Hepatocyte (in vitro differentiated cells): ENCODE measurements at regions not wholly inside any gene's neighbourhood (a gene's known extent, or its start where the extent isn't known, plus 50 kb on each side); places are given as distances from the start of the nearest gene placed in this dataset.

Source experiments
- DNase-seq: peaks from one replicate; pipeline ENCODE4 v3.0.0-alpha.2; 2016; ENCODE audit warnings: low spot score
- H2AFZ ChIP-seq: fragments of 200-600 bp; sonication (generic); 2 replicates; pipeline ENCODE4 v1.6.0; 2016; ENCODE audit warnings: antibody characterized with exemption, mild to moderate bottlenecking
- H3K27ac ChIP-seq: fragments of 200-600 bp; sonication (generic); 2 replicates; pipeline ENCODE4 v1.5.1; 2016; ENCODE audit warnings: mild to moderate bottlenecking
- H3K27me3 ChIP-seq: fragments of 200-600 bp; sonication (generic); 2 replicates; pipeline ENCODE4 v1.6.1; 2016
- H3K36me3 ChIP-seq: fragments of 200-600 bp; sonication (generic); replicated peaks from 2 replicates; pipeline ENCODE4 v1.5.1; 2016; ENCODE audit warnings: low read depth; ENCODE audit not compliant: insufficient read depth
- H3K4me1 ChIP-seq: fragments of 200-600 bp; sonication (generic); 2 replicates; pipeline ENCODE4 v1.5.1; 2016; ENCODE audit warnings: mild to moderate bottlenecking, moderate library complexity; ENCODE audit not compliant: insufficient read depth
- H3K4me2 ChIP-seq: fragments of 200-600 bp; sonication (generic); 2 replicates; pipeline ENCODE4 v1.6.0; 2016
- H3K4me3 ChIP-seq: fragments of 200-600 bp; sonication (generic); 2 replicates; pipeline ENCODE4 v1.5.1; 2016; ENCODE audit warnings: mild to moderate bottlenecking
- H3K79me2 ChIP-seq: fragments of 200-600 bp; sonication (generic); 2 replicates; pipeline ENCODE4 v1.6.0; 2017; ENCODE audit warnings: mild to moderate bottlenecking
- H3K9me2 ChIP-seq: fragments of 200-600 bp; sonication (generic); replicated peaks from 2 replicates; pipeline ENCODE4 v1.6.0; 2017; ENCODE audit warnings: mild to moderate bottlenecking; ENCODE audit not compliant: insufficient read depth
- H3K9me3 ChIP-seq: fragments of 200-600 bp; sonication (generic); 2 replicates; pipeline ENCODE4 v1.5.1; 2016; ENCODE audit warnings: low read depth, mild to moderate bottlenecking
- H4K20me1 ChIP-seq: fragments of 200-600 bp; sonication (generic); 2 replicates; pipeline ENCODE4 v1.6.0; 2016; ENCODE audit warnings: mild to moderate bottlenecking; ENCODE audit not compliant: insufficient read depth, poor library complexity, severe bottlenecking
- EZH2 ChIP-seq: fragments of 200-600 bp; sonication (generic); IDR thresholded peaks from 2 replicates; pipeline ENCODE4 v1.6.1; 2016; ENCODE audit warnings: antibody characterized with exemption, mild to moderate bottlenecking, borderline replicate concordance
- EZH2phosphoT487 ChIP-seq: fragments of 200-600 bp; sonication (generic); IDR thresholded peaks from one replicate; pipeline ENCODE4 v1.6.1; 2018; ENCODE audit warnings: antibody characterized with exemption, mild to moderate bottlenecking, low read depth, moderate library complexity; ENCODE audit not compliant: unreplicated experiment, severe bottlenecking
- WGBS: methylation state at CpG from one replicate; pipeline ENCODE4 v1.1.6; 2016; ENCODE audit warnings: low lambda C conversion rate; ENCODE audit errors: missing lambda C conversion rate; 5-methylcytosine and 5-hydroxymethylcytosine counted together
- TF ChIP-seq, protein P1 (sequence below): fragments of 200-600 bp; sonication (generic); IDR thresholded peaks from 2 replicates; pipeline ENCODE4 v1.5.1; 2016; ENCODE audit warnings: antibody characterized with exemption, mild to moderate bottlenecking; ENCODE audit not compliant: poor library complexity

DNA sequence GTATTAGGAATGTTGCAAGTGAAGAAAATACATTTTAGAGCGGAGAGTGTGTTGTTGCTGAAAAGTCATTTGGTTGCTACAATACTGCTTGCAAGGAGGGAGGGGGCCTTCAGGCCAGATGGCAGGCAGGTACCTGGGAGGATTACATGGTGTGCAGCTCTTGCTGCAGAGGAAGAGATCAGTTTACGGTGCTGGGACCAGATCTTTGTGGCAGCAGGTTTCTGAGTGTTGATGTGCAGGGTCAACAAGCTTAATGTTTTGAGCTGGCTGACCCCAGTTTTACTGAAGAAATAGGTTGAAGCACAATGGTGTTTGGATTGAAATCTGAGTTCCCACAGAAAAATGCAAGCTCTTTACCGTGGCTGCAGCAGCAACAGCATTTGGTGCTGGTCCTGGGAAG, 96.4 kb upstream of the DDIT4L start:
- Histone ChIP-seq H3K79me2 (no peaks in the 10 kb centered on the region), H3K36me3 (no peaks in the 10 kb centered on the region), H3K4me3 (no peak overlapping the region), H3K4me1 (no peaks in the 10 kb centered on the region), H3K9me2 (no peaks in the 10 kb centered on the region), H3K9me3 (no peaks in the 10 kb centered on the region), H2AFZ (no peak overlapping the region), H4K20me1 (no peaks in the 10 kb centered on the region), H3K27me3 (no peaks in the 10 kb centered on the region), H3K27ac (no peak overlapping the region), H3K4me2 (no peak overlapping the region)
- no peak for DNase-seq
- TF ChIP-seq, protein P1, sequence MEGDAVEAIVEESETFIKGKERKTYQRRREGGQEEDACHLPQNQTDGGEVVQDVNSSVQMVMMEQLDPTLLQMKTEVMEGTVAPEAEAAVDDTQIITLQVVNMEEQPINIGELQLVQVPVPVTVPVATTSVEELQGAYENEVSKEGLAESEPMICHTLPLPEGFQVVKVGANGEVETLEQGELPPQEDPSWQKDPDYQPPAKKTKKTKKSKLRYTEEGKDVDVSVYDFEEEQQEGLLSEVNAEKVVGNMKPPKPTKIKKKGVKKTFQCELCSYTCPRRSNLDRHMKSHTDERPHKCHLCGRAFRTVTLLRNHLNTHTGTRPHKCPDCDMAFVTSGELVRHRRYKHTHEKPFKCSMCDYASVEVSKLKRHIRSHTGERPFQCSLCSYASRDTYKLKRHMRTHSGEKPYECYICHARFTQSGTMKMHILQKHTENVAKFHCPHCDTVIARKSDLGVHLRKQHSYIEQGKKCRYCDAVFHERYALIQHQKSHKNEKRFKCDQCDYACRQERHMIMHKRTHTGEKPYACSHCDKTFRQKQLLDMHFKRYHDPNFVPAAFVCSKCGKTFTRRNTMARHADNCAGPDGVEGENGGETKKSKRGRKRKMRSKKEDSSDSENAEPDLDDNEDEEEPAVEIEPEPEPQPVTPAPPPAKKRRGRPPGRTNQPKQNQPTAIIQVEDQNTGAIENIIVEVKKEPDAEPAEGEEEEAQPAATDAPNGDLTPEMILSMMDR, result no peak
- no peak for TF ChIP-seq EZH2
- no peak for TF ChIP-seq EZH2phosphoT487
- 66% methylated on average over 3 of the region's 3 CpGs for WGBS

DNA sequence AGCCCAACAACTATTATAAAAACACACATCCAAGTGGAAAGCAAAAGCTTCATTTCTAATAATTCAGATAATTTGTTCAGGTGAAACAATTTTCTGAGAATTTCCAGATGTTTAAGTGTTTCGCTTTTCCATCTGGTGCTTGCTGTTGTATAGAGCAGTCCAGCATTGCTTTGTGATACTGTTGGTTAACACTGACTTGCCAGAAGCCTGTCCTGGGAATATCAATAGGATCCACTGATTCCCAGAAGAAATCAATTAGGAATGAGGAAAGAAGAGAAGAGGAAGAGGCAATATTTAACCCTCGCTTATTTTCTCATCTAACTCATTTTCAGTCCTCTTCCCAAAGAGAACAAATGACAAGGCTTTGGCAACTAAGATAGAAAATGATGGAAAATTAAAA, 94.9 kb upstream of the DDIT4L start:
- 94% methylated on average over 2 of the region's 2 CpGs for WGBS
- no peaks in the 10 kb centered on the region for H3K27me3 ChIP-seq
- no peaks in the 10 kb centered on the region for H3K79me2 ChIP-seq
- TF ChIP-seq EZH2phosphoT487, result no peak
- TF ChIP-seq EZH2, result no peak
- TF ChIP-seq, protein P1, result no peak
- H3K9me3 ChIP-seq, result no peaks in the 10 kb centered on the region
- DNase-seq, result no peak
- H3K36me3 ChIP-seq, result no peaks in the 10 kb centered on the region
- no peaks in the 10 kb centered on the region for H4K20me1 ChIP-seq
- H2AFZ ChIP-seq, result no peak overlapping the region
- no peaks in the 10 kb centered on the region for H3K4me1 ChIP-seq
- H3K27ac ChIP-seq, result no peak overlapping the region
- no peaks in the 10 kb centered on the region for H3K9me2 ChIP-seq
- H3K4me2 ChIP-seq, result no peak overlapping the region
- no peak overlapping the region for H3K4me3 ChIP-seq

DNA sequence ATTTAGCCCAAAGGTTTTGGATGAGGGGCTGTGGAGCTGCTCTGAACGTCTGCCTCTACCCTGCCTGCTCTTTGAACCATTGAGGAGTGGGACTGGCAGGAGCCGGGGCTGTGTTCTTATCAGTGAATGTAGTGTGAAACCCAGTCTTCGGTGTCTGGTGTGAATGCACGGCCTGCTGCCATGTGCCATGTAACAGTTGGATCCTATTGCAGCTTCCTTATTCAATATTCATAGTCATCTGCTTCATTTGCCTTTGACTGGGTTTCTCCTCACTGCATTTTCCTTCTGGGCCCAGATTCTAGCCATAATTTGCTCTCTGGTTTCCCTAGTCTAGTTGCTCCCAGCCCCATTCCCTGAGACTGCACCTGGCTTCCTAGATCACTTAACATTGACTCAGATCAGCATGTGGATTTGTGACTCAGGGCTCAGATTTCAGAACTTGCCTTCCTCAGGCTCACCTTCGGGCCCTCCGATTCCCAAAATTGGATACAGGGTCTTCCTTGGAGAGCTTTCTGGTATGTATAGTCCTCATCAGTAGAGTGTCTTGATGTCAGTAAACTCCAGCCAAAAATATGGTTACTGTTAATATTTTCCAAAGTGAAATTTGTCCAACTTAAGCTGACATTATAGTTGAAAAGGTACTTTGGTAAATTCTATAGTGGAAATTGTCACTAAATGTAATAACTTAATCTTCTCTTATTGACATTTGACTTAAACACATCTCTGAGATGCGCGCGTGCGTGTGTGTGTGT, 94.0 kb upstream of the DDIT4L start:
- Histone ChIP-seq H3K36me3 (no peaks in the 10 kb centered on the region), H3K4me2 (no peak overlapping the region), H3K79me2 (no peaks in the 10 kb centered on the region), H2AFZ (no peak overlapping the region), H3K9me3 (no peaks in the 10 kb centered on the region), H3K9me2 (no peaks in the 10 kb centered on the region), H4K20me1 (no peaks in the 10 kb centered on the region), H3K4me1 (no peaks in the 10 kb centered on the region), H3K27ac (no peak overlapping the region), H3K27me3 (no peaks in the 10 kb centered on the region), H3K4me3 (no peak overlapping the region)
- DNase-seq, result no peak
- TF ChIP-seq EZH2phosphoT487, result no peak
- TF ChIP-seq, protein P1, result no peak
- no peak for TF ChIP-seq EZH2
- WGBS, result 63% methylated on average over 10 of the region's 10 CpGs
